H9 (cell line): ENCODE measurements at regions not wholly inside any gene's neighbourhood (a gene's known extent, or its start where the extent isn't known, plus 50 kb on each side); places are given as distances from the start of the nearest gene placed in this dataset.

Experiments
- DNase-seq: peaks from one replicate; pipeline ENCODE4 v3.0.0-alpha.2; 2017
- H2AFZ ChIP-seq: one replicate; pipeline ENCODE4 v1.6.1; 2013; ENCODE audit warnings: mild to moderate bottlenecking, low read length, control low read depth, moderate library complexity
- H2AK5ac ChIP-seq: 2 replicates; pipeline ENCODE4 v1.6.1; 2013; ENCODE audit warnings: low read length, control low read depth, mixed read lengths; ENCODE audit not compliant: insufficient read length
- H2BK120ac ChIP-seq: one replicate; pipeline ENCODE4 v1.6.1; 2013; ENCODE audit warnings: low read depth, mild to moderate bottlenecking, low read length, control low read depth, inconsistent platforms; ENCODE audit not compliant: poor library complexity, severe bottlenecking
- H2BK12ac ChIP-seq: 2 replicates; pipeline ENCODE4 v1.6.1; 2013; ENCODE audit warnings: low read length, control low read depth, mixed read lengths, low read depth; ENCODE audit not compliant: insufficient read length
- H2BK15ac ChIP-seq: 2 replicates; pipeline ENCODE4 v1.6.1; 2013; ENCODE audit warnings: low read depth, low read length, control low read depth
- H2BK20ac ChIP-seq: one replicate; pipeline ENCODE4 v1.6.1; 2013; ENCODE audit warnings: low read depth, mild to moderate bottlenecking, low read length, control low read depth, inconsistent platforms; ENCODE audit not compliant: poor library complexity, severe bottlenecking
- H2BK5ac ChIP-seq: 2 replicates; pipeline ENCODE4 v1.6.1; 2013; ENCODE audit warnings: low read length, control low read depth, mixed read lengths; ENCODE audit not compliant: insufficient read length
- H3K14ac ChIP-seq: 2 replicates; pipeline ENCODE4 v1.6.1; 2013; ENCODE audit warnings: low read length, control low read depth; ENCODE audit not compliant: insufficient read depth
- H3K18ac ChIP-seq: 2 replicates; pipeline ENCODE4 v1.6.1; 2013; ENCODE audit warnings: low read depth, mild to moderate bottlenecking, mixed read lengths, low read length, control low read depth; ENCODE audit not compliant: insufficient read length
- H3K23ac ChIP-seq: 2 replicates; pipeline ENCODE4 v1.6.1; 2013; ENCODE audit warnings: low read length, control low read depth, mixed read lengths, low read depth; ENCODE audit not compliant: insufficient read length
- H3K23me2 ChIP-seq: 2 replicates; pipeline ENCODE4 v1.6.1; 2013; ENCODE audit warnings: low read depth, mild to moderate bottlenecking, mixed read lengths, low read length, control low read depth; ENCODE audit not compliant: insufficient read length, poor library complexity, severe bottlenecking
- H3K27ac ChIP-seq: 2 replicates; pipeline ENCODE4 v1.5.1; 2013; ENCODE audit warnings: low read length, control low read depth, mixed read lengths, low read depth; ENCODE audit not compliant: insufficient read length
- H3K27me3 ChIP-seq: 2 replicates; pipeline ENCODE4 v1.6.1; 2013; ENCODE audit warnings: low read length, control low read depth, inconsistent platforms; ENCODE audit not compliant: insufficient read depth
- H3K4ac ChIP-seq: 2 replicates; pipeline ENCODE4 v1.6.1; 2013; ENCODE audit warnings: low read depth, mild to moderate bottlenecking, control low read depth, inconsistent platforms, low read length, moderate library complexity
- H3K4me1 ChIP-seq: 2 replicates; pipeline ENCODE4 v1.6.1; 2013; ENCODE audit warnings: low read length, control low read depth, inconsistent platforms; ENCODE audit not compliant: insufficient read depth
- H3K4me2 ChIP-seq: 2 replicates; pipeline ENCODE4 v1.6.1; 2013; ENCODE audit warnings: low read length, control low read depth, mixed read lengths; ENCODE audit not compliant: insufficient read length, insufficient read depth
- H3K56ac ChIP-seq: 2 replicates; pipeline ENCODE4 v1.6.1; 2013; ENCODE audit warnings: low read depth, mild to moderate bottlenecking, mixed read lengths, low read length, control low read depth; ENCODE audit not compliant: insufficient read length
- H3K79me1 ChIP-seq: 2 replicates; pipeline ENCODE4 v1.6.1; 2013; ENCODE audit warnings: low read depth, mild to moderate bottlenecking, moderate library complexity, low read length, control low read depth, inconsistent platforms; ENCODE audit not compliant: insufficient read depth, poor library complexity, severe bottlenecking
- H3K79me2 ChIP-seq: 2 replicates; pipeline ENCODE4 v1.6.1; 2013; ENCODE audit warnings: low read length, control low read depth, inconsistent platforms; ENCODE audit not compliant: insufficient read depth
- H3K9ac ChIP-seq: 2 replicates; pipeline ENCODE4 v1.6.1; 2013; ENCODE audit warnings: low read length, control low read depth, mixed read lengths; ENCODE audit not compliant: insufficient read length; ENCODE audit errors: extremely low read depth
- H3K9me3 ChIP-seq: one replicate; pipeline ENCODE4 v1.6.1; 2013; ENCODE audit warnings: low read depth, low read length, inconsistent platforms; ENCODE audit not compliant: control insufficient read depth
- H3T11ph ChIP-seq: one replicate; pipeline ENCODE4 v1.6.1; 2013; ENCODE audit warnings: mild to moderate bottlenecking, low read length, control low read depth, inconsistent platforms
- H4K20me1 ChIP-seq: one replicate; pipeline ENCODE4 v1.6.1; 2013; ENCODE audit not compliant: control insufficient read depth, insufficient read length, insufficient read depth
- H4K5ac ChIP-seq: 2 replicates; pipeline ENCODE4 v1.6.1; 2013; ENCODE audit warnings: low read depth, mild to moderate bottlenecking, mixed read lengths, low read length, control low read depth; ENCODE audit not compliant: insufficient read length
- H4K8ac ChIP-seq: replicated peaks from 2 replicates; pipeline ENCODE4 v1.6.1; 2013; ENCODE audit warnings: low read length, control low read depth, mixed read lengths, low read depth; ENCODE audit not compliant: insufficient read length
- H4K91ac ChIP-seq: 2 replicates; pipeline ENCODE4 v1.6.1; 2013; ENCODE audit warnings: low read depth, mild to moderate bottlenecking, moderate library complexity, mixed read lengths, low read length, control low read depth; ENCODE audit not compliant: insufficient read length
- H3K27ac Mint-ChIP-seq, 3 experiments: 2 replicates in 2 of 3; 3 replicates in 1 of 3; pipeline ENCODE4 v1.8.0; 2020 to 2021; ENCODE audit warnings: mixed read lengths in 3 of 3, mild to moderate bottlenecking in 1 of 3, moderate library complexity in 1 of 3
- H3K27me3 Mint-ChIP-seq: 2 replicates; pipeline ENCODE4 v1.8.0; 2021; ENCODE audit warnings: low read depth, mild to moderate bottlenecking, moderate library complexity, mixed read lengths
- H3K36me3 Mint-ChIP-seq, 3 experiments: 2 replicates in 2 of 3; 3 replicates in 1 of 3; pipeline ENCODE4 v1.8.0; 2020 to 2021; ENCODE audit warnings: low read depth in 3 of 3, mixed read lengths in 3 of 3; ENCODE audit not compliant: insufficient read depth in 1 of 3
- H3K4me1 Mint-ChIP-seq, 2 experiments: 2 replicates each; pipeline ENCODE4 v1.8.0; 2020; ENCODE audit warnings: mixed read lengths in 2 of 2
- H3K4me3 Mint-ChIP-seq, 2 experiments: 2 replicates in 1 of 2; 3 replicates in 1 of 2; pipeline ENCODE4 v1.8.0; 2020 to 2021; ENCODE audit warnings: mild to moderate bottlenecking in 2 of 2, mixed read lengths in 2 of 2, moderate library complexity in 1 of 2
- H3K9me3 Mint-ChIP-seq, 2 experiments: 2 replicates in 1 of 2; 3 replicates in 1 of 2; pipeline ENCODE4 v1.8.0; 2020; ENCODE audit warnings: mild to moderate bottlenecking in 2 of 2, mixed read lengths in 2 of 2, moderate library complexity in 1 of 2
- WGBS: extraction: QIAGEN DNeasy Blood & Tissue Kit; methylation state at CpG from one replicate; pipeline ENCODE4 v1.1.7; 2013; ENCODE audit warnings: missing lambda C conversion rate, low lambda C conversion rate, mixed read lengths; ENCODE audit not compliant: insufficient read length; ENCODE audit errors: extremely low coverage; 5-methylcytosine and 5-hydroxymethylcytosine counted together
- TF ChIP-seq, protein P1 (sequence below): fragments of 200-600 bp; sonication (generic); conservative IDR thresholded peaks from 3 replicates; pipeline ENCODE4 v1.8.0; 2021; ENCODE audit warnings: antibody characterized with exemption, mild to moderate bottlenecking

DNA sequence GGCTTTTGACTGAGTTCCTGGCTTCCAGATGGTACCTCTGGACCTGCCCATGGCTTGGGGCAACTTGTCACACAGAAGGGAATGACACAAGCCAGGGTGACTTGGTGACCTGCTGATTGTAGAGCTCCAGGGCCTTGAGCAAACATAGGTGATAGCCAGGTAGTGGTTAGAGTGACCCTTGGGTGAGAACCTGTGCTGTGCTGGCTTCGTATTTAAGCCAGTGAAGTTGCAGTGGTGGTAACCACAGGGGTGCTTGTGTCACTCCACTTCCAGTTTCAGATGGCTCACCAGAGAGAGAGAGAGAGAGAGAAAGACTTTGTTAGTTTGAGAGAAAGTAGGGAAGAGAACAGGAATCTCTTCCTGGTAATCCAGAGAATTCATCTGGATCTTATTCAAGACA is 471.6 kb downstream of the ZIC3 start:
- Histone ChIP-seq H3K4me2 (no peak overlapping the region), H3K79me2 (no peaks in the 10 kb centered on the region), H2BK120ac (no peak overlapping the region), H2BK20ac (no peak overlapping the region), H3K27ac (no peak overlapping the region), H4K91ac (no peak overlapping the region), H2BK15ac (no peak overlapping the region), H4K20me1 (no peaks in the 10 kb centered on the region), H4K8ac (no peak overlapping the region), H3T11ph (no peak overlapping the region), H3K14ac (no peak overlapping the region), H3K27me3 (no peaks in the 10 kb centered on the region), H3K9ac (no peak overlapping the region), H3K4ac (no peak overlapping the region), H3K18ac (no peak overlapping the region), H3K4me1 (no peaks in the 10 kb centered on the region; the same call in 1 of the 2 replicates), H3K79me1 (no peaks in the 10 kb centered on the region), H3K23ac (no peak overlapping the region), H2AK5ac (no peak overlapping the region), H3K23me2 (no peaks in the 10 kb centered on the region), H2BK12ac (no peak overlapping the region), H3K56ac (no peak overlapping the region), H4K5ac (no peak overlapping the region), H2AFZ (no peak overlapping the region), H3K9me3 (no peaks in the 10 kb centered on the region), H2BK5ac (no peak overlapping the region)
- TF ChIP-seq, protein P1, sequence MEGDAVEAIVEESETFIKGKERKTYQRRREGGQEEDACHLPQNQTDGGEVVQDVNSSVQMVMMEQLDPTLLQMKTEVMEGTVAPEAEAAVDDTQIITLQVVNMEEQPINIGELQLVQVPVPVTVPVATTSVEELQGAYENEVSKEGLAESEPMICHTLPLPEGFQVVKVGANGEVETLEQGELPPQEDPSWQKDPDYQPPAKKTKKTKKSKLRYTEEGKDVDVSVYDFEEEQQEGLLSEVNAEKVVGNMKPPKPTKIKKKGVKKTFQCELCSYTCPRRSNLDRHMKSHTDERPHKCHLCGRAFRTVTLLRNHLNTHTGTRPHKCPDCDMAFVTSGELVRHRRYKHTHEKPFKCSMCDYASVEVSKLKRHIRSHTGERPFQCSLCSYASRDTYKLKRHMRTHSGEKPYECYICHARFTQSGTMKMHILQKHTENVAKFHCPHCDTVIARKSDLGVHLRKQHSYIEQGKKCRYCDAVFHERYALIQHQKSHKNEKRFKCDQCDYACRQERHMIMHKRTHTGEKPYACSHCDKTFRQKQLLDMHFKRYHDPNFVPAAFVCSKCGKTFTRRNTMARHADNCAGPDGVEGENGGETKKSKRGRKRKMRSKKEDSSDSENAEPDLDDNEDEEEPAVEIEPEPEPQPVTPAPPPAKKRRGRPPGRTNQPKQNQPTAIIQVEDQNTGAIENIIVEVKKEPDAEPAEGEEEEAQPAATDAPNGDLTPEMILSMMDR: no peak
- Mint-ChIP-seq H3K9me3 (peaks cover 14 to 53% of the 10 kb centered on the region in 2 experiments), H3K4me1 (peaks cover 0 to 6% of the 10 kb centered on the region in 2 experiments; a peak in 2 of 4 replicates), H3K27me3 (peaks cover 2% of the 10 kb centered on the region; the same call in 1 of the 2 replicates), H3K36me3 (peaks cover 5 to 15% (median 12%) of the 10 kb centered on the region in 3 experiments; a peak in 5 of 7 replicates), H3K4me3 (no peak overlapping the region), H3K27ac (no peak overlapping the region)
- WGBS: no CpG with 5 or more reads among the region's 1 CpG
- no peak for DNase-seq
